ENCODE measurements at regions not wholly inside any gene's neighbourhood (a gene's known extent, or its start where the extent isn't known, plus 50 kb on each side); places are given as distances from the start of the nearest gene placed in this dataset.

DNA sequence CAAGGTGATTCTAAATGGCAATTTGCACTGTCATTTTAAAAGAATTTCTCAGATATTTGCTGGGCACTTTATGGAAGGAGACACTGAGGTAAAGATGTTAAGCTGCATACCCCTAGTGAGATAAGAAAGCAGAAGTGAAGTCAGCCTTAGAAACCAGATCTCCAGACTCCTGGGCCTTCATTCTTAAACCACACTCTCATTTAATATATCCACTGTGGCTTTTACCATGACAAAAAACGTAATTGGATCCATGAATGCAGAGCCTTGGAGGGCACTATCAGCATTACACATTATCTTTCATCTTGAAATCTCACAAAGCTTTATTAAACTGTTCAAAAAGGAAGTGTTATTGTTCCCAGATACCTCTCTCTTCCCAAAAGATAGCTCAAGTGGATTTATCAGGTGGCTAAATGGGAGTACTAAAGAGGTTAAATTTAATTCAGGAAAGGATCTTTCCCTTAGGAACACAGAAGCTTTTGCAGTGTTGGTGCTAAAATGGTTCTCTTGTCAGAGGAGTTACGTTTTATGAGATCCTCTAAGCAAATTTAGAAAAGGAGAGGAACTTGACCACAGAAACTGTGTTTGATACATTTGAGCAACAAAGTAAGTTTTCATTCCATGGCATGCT, 1060.4 kb downstream of the EFNB2 start:
- TF ChIP-seq YY1 (IDR thresholded peaks at IDR 0.05; ENCODE audit: low read depth) (no peak), FOXM1 (IDR thresholded peaks at IDR 0.05; ENCODE audit: borderline replicate concordance, low read depth) (no peak)
